ENCODE measurements at regions not wholly inside any gene's neighbourhood (a gene's known extent, or its start where the extent isn't known, plus 50 kb on each side); places are given as distances from the start of the nearest gene placed in this dataset.

DNA sequence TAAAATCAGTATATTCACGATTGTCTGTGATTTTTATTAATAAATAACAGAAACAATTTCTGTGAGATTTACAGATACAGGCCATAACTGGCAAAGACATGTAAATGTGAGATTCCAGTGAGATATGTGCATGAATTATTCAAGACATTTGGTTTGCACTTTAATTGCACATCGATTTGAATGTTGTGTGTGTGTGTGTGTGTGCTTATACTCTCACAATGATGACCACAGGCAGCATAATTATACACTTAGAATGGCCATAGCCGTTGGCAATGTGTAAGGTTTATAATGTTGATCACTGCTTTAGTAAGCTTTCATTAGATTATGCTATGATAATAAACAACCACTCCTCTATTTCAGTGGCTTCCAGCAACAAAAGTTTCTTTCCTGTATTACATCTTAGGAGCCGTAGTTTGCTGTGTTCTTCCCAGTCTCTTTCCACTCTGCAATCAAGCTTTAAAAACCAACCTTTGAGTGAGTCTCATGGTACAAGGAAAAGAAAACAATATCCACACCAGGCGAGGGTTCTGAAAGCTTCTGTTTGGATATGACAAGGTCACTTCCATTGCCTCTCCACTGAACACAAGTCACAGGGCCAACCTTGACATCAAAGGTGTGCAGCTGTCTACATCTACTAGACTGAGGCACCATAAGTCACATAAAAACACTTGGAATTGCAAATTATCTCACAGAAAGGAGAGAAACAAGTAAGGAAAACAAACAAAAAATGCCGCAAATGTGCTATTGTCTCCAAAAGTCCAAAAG lies 897.7 kb downstream of the RAB28 start:
- no peaks in the 10 kb centered on the region for H3K36me3 Mint-ChIP-seq (ENCODE audit: low read depth)
- no peak for ATAC-seq
- no peak for DNase-seq
- CTCF ChIA-PET: no interaction called here
- no peaks in the 10 kb centered on the region for H3K4me1 Mint-ChIP-seq (ENCODE audit: low read depth)
- no peaks in the 10 kb centered on the region for H3K27me3 Mint-ChIP-seq (ENCODE audit: low read depth)
- H3K27ac Mint-ChIP-seq: no peak overlapping the region
- H3K4me3 Mint-ChIP-seq: no peak overlapping the region
- POLR2A ChIA-PET: no interaction called here
- no peaks in the 10 kb centered on the region for H3K9me3 Mint-ChIP-seq (ENCODE audit: insufficient read depth)

DNA sequence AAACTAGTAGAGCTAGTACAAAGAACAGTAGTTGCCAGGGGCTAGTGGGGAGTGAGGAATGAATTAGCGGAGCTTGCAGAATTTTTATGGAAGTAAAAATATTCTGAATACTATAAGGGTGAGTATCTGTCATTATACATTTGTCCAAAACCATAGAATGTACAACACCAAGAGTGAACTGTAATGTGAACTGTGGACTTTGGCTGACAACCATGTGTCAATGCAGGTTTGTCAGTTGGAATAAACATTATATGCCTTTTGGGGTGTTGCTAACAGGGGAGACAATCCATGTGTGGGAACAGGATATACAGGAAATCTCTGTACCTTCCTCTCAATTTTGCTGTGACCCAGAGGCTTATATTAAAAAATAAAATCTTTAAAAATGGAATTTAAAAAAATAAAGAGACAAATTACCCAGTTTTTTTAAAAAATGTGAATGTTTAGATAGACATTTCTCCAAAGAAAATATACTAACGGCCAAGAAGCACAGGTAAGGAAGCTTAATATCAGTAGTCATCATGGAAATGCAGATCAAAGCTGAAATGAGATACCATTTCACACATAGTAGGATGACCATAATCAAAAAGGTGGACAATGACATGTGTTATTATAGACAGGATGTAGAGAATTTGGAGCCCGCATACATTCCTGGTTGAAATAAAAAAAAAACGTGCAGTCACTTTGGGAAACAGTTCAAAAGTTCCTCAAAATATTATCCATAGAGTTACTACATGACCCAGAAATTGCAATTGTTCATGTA lies 899.8 kb downstream of the RAB28 start:
- no peaks in the 10 kb centered on the region for H3K4me1 Mint-ChIP-seq (ENCODE audit: low read depth)
- CTCF ChIA-PET: no interaction called here
- POLR2A ChIA-PET: no interaction called here
- H3K27ac Mint-ChIP-seq: no peak overlapping the region
- DNase-seq (no peak), ATAC-seq (no peak)
- H3K9me3 Mint-ChIP-seq (ENCODE audit: insufficient read depth): no peaks in the 10 kb centered on the region
- H3K4me3 Mint-ChIP-seq: no peak overlapping the region
- no peaks in the 10 kb centered on the region for H3K36me3 Mint-ChIP-seq (ENCODE audit: low read depth)
- H3K27me3 Mint-ChIP-seq (ENCODE audit: low read depth): no peaks in the 10 kb centered on the region

DNA sequence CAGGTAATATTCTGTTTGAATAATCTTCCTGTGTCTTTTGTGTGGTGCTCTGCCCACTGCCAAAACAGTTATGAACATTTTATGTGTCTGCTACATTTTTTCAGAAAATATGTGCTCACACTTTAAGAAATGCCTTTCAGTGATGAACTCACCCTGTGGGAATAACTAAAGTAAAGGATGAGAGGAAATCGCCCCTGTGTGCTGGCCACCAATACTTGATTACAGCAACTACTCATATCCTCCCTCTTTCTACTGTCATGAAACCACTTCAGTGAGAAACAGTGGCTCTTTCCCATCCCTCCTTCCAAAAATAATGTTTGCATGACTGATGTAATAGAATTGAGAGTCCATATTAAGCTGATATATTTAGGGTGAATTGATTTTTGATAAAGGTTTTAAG lies 900.9 kb downstream of the RAB28 start:
- Mint-ChIP-seq H3K4me1 (ENCODE audit: low read depth) (no peaks in the 10 kb centered on the region), H3K27me3 (ENCODE audit: low read depth) (no peaks in the 10 kb centered on the region), H3K9me3 (ENCODE audit: insufficient read depth) (no peaks in the 10 kb centered on the region), H3K27ac (no peak overlapping the region), H3K4me3 (no peak overlapping the region), H3K36me3 (ENCODE audit: low read depth) (no peaks in the 10 kb centered on the region)
- CTCF ChIA-PET: no interaction called here
- POLR2A ChIA-PET: no interaction called here
- ATAC-seq (no peak), DNase-seq (no peak)

DNA sequence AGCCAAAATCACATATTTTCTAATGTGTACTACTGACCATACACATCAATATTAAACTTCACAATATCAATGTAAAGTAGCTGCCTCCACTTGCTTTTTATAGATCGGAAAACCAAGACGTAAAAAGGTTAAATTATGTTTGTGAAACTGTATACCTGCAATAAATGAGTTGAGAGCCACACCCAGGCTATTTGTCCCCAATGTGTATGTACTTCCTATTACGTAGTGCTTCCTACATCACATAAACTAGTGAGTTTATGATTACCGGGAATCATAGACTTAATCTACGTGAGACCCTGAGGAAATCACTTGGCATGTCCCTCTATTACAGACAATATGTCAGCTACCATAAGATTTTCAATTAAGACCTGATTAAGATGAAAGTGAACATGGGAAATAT lies 903.4 kb downstream of the RAB28 start:
- Mint-ChIP-seq H3K27me3 (ENCODE audit: low read depth) (no peaks in the 10 kb centered on the region), H3K4me1 (ENCODE audit: low read depth) (no peaks in the 10 kb centered on the region), H3K4me3 (no peak overlapping the region), H3K27ac (no peak overlapping the region), H3K9me3 (ENCODE audit: insufficient read depth) (no peaks in the 10 kb centered on the region), H3K36me3 (ENCODE audit: low read depth) (no peaks in the 10 kb centered on the region)
- DNase-seq (no peak), ATAC-seq (no peak)
- ChIA-PET POLR2A (no interaction called here), CTCF (interaction anchor here (1.0 kb wide), 1 partner anchor 11 kb away, joined by 3 read pairs; no protein-coding TSS in a partner anchor)

DNA sequence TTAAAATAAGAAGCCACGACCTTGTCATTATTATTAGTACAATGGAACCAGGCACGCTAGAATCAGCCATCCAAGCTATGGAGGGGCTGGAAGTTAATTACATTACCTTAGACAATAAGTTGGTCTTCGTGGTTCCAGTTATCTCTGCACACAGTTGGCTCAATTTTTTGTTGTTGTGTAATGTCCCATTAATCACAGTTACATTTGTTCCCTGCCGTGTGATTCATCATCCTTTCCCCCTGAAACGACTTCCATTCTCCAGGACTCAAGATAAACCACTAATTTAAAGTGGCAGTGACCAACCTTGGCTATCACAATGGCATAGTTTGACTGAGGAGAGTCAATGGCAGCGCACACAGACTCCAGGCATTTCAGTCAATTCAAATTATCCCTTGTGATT lies 905.0 kb downstream of the RAB28 start:
- CTCF ChIA-PET: no interaction called here
- DNase-seq: no peak

DNA sequence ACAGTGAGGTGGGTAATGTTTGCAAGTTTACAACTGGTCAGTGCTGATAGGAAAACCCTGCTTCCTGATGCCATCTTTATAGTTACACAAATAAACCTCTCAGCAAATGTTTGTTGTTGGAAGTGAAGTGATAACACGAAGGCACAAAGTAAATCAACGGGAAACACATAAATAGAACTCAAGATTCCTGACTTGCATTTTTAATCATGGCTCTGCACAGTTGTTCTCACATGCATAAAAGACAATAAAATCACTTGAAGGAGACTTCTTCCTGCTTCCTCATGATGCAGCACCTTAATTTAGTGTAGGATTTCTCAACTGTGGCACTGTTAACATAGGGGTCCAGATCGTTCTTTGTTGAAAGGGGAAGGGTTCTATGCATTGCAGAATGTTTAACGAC lies 907.7 kb downstream of the RAB28 start:
- ChIA-PET CTCF (no interaction called here), POLR2A (no interaction called here)
- ATAC-seq: no peak
- H3K27me3 Mint-ChIP-seq (ENCODE audit: low read depth): no peaks in the 10 kb centered on the region
- H3K36me3 Mint-ChIP-seq (ENCODE audit: low read depth): no peaks in the 10 kb centered on the region
- no peak overlapping the region for H3K27ac Mint-ChIP-seq
- no peaks in the 10 kb centered on the region for H3K4me1 Mint-ChIP-seq (ENCODE audit: low read depth)
- DNase-seq: no peak
- H3K9me3 Mint-ChIP-seq (ENCODE audit: insufficient read depth): no peaks in the 10 kb centered on the region
- H3K4me3 Mint-ChIP-seq: no peak overlapping the region

More for the DNA sequence above, 905.0 kb downstream of the RAB28 start:
- no peaks in the 10 kb centered on the region for H3K36me3 Mint-ChIP-seq (ENCODE audit: low read depth)
- no peaks in the 10 kb centered on the region for H3K27me3 Mint-ChIP-seq (ENCODE audit: low read depth)
- POLR2A ChIA-PET: no interaction called here
- no peak overlapping the region for H3K27ac Mint-ChIP-seq
- H3K4me1 Mint-ChIP-seq (ENCODE audit: low read depth): no peaks in the 10 kb centered on the region
- no peak overlapping the region for H3K4me3 Mint-ChIP-seq
- ATAC-seq: no peak
- H3K9me3 Mint-ChIP-seq (ENCODE audit: insufficient read depth): no peaks in the 10 kb centered on the region

DNA sequence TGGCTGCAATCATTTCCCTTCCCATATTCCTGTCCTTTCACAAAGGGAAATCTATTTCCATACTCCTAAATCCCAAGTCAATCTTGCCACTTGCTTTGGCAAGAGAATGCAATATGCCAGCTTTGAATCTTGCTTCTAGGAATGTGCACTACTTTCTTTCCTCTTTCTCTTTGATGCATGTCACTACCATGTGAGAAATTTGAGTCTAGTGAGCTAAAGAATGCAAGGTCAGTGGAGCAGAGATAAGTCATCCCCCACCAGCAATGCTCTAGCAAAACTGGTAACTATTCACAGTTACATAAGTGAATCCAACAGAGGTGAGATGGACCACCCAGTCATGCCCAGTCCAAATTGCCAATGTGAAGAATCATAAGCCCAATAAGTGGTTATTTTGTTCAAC lies 910.4 kb downstream of the RAB28 start:
- Mint-ChIP-seq H3K4me1 (ENCODE audit: low read depth) (no peaks in the 10 kb centered on the region), H3K27ac (no peak overlapping the region)
- ATAC-seq: no peak

DNA sequence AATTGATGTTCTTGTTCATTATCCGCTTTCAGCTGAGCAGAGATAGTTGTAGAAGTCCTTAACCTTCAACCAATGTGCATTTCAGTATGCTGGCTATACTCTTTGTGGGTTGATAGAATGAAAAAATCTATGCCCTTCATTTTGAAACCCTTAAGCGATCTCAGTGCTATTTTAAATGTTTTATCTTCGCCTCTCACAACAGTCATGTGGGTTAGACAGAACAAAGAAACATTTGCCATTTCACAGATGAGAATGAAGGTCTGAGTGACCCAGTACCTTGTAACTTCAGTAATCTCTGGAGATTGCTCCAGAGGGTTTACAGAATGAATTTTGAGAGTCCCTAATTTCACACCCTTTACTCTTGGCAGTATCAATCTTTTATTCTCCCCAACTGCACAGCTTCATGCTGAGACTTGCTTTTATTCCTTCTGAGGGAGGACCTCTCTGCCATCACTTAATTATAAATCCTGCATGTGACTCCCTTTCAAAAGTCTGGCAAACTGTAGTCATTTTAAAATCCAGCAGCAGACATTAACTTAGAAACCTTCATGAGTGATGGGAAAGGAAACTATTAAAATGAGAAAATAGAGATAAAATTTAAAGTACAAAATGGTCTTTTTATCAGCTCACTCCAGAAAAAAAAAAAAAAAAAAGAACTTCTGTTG lies 921.5 kb downstream of the RAB28 start:
- Mint-ChIP-seq H3K27ac (no peak overlapping the region), H3K4me3 (no peak overlapping the region), H3K36me3 (ENCODE audit: low read depth) (no peaks in the 10 kb centered on the region), H3K4me1 (ENCODE audit: low read depth) (no peaks in the 10 kb centered on the region), H3K27me3 (ENCODE audit: low read depth) (no peaks in the 10 kb centered on the region), H3K9me3 (ENCODE audit: insufficient read depth) (no peaks in the 10 kb centered on the region)
- ChIA-PET CTCF (no interaction called here), POLR2A (no interaction called here)
- DNase-seq (no peak), ATAC-seq (no peak)

More for the DNA sequence above, 910.4 kb downstream of the RAB28 start:
- H3K27me3 Mint-ChIP-seq (ENCODE audit: low read depth): no peaks in the 10 kb centered on the region
- ChIA-PET CTCF (no interaction called here), POLR2A (no interaction called here)
- no peaks in the 10 kb centered on the region for H3K36me3 Mint-ChIP-seq (ENCODE audit: low read depth)
- H3K9me3 Mint-ChIP-seq (ENCODE audit: insufficient read depth): no peaks in the 10 kb centered on the region
- no peak for DNase-seq
- no peak overlapping the region for H3K4me3 Mint-ChIP-seq

DNA sequence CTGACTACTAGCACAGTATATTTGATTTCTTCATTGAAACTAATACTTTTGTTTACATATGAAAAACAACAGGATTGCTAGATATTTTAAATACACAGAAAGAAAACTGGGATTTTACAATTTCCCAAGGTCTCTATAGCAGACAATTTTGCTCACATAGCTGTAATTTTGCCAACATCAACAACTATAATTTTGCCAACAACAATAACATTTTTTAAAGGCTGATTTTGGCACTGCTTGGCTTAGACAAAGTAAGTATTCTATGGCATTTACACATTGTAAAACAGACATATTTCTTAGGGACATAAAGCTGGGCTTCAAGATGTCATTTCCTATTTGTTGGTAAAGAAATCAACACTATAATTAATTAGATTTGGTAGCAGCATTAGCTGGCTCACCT lies 922.1 kb downstream of the RAB28 start:
- H3K36me3 Mint-ChIP-seq (ENCODE audit: low read depth): no peaks in the 10 kb centered on the region
- no peaks in the 10 kb centered on the region for H3K27me3 Mint-ChIP-seq (ENCODE audit: low read depth)
- CTCF ChIA-PET: no interaction called here
- no peak overlapping the region for H3K27ac Mint-ChIP-seq
- DNase-seq (no peak), ATAC-seq (no peak)
- H3K9me3 Mint-ChIP-seq (ENCODE audit: insufficient read depth): no peaks in the 10 kb centered on the region
- POLR2A ChIA-PET: no interaction called here
- H3K4me3 Mint-ChIP-seq: no peak overlapping the region
- no peaks in the 10 kb centered on the region for H3K4me1 Mint-ChIP-seq (ENCODE audit: low read depth)

DNA sequence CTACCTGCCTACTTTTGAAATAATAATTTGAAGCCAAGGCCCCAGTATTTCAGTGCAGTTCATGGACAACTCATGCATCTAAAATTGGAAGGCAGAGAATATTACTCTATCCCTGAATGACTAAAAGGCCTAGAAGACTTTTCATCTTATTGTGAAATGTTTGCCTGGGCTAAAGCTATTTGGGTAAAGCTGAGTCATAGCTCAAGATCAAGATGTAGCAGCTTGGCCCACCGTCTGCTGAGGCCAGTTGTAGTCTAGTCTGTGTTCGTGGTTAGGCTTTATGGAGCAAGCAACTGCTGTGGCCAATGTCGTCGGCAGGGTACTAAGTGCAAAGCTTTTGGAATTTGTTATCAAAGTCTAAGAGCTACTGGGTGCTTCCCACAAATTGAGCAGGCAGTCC lies 929.1 kb downstream of the RAB28 start:
- ATAC-seq (no peak), DNase-seq (no peak)
- H3K27me3 Mint-ChIP-seq (ENCODE audit: low read depth): no peaks in the 10 kb centered on the region
- POLR2A ChIA-PET: no interaction called here
- no peaks in the 10 kb centered on the region for H3K4me1 Mint-ChIP-seq (ENCODE audit: low read depth)
- H3K9me3 Mint-ChIP-seq (ENCODE audit: insufficient read depth): no peaks in the 10 kb centered on the region
- no peak overlapping the region for H3K4me3 Mint-ChIP-seq
- H3K36me3 Mint-ChIP-seq (ENCODE audit: low read depth): no peaks in the 10 kb centered on the region
- no peak overlapping the region for H3K27ac Mint-ChIP-seq
- CTCF ChIA-PET: no interaction called here

DNA sequence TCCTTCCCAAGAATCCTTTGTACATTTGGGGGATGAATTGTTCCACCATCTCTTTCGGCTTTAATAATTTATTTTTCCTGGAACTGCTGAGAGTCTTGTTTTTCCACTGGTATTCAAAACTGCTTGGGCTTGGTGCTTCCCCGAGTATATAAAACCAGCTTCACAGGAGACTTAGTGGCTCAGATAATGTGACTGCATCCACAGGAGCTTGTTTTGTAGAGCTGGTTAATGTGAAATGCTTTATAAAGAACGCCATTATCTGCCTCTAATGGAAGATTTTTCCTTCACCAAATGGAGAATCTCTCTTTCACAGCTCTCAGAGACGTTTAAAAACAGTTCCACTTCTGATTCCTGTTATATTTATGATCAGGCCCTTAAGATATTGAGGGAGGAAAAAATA lies 935.5 kb downstream of the RAB28 start:
- Mint-ChIP-seq H3K4me3 (no peak overlapping the region), H3K27me3 (ENCODE audit: low read depth) (no peaks in the 10 kb centered on the region)
- ATAC-seq: no peak

DNA sequence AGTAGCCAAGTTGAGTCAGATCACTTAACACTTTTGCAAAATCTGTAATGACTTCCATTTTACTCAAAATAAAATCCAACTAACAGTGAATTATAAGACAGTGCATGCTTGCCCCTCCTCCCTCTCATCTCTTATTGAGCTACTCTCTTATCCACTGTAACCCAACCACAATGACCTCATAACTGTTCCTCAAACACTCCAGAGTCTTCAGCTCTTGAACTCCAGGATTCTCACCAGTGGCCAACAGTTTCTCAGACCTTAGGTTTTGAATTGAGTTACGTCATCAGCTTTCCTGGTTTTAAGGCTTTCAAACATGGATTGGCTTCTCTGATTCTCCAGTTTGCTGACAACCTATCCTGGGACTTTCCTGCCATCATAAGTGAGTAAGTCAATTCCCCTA lies 938.3 kb downstream of the RAB28 start:
- ATAC-seq: no peak
- no peak overlapping the region for H3K4me3 Mint-ChIP-seq
- no peaks in the 10 kb centered on the region for H3K36me3 Mint-ChIP-seq (ENCODE audit: low read depth)
- peaks cover 3% of the 10 kb centered on the region for H3K9me3 Mint-ChIP-seq (ENCODE audit: insufficient read depth)
- H3K27me3 Mint-ChIP-seq (ENCODE audit: low read depth): no peaks in the 10 kb centered on the region
- CTCF ChIA-PET: no interaction called here
- DNase-seq: no peak
- no peaks in the 10 kb centered on the region for H3K4me1 Mint-ChIP-seq (ENCODE audit: low read depth)
- POLR2A ChIA-PET: no interaction called here
- H3K27ac Mint-ChIP-seq: no peak overlapping the region

More for the DNA sequence above, 935.5 kb downstream of the RAB28 start:
- no peak for DNase-seq
- CTCF ChIA-PET: no interaction called here
- POLR2A ChIA-PET: no interaction called here
- Mint-ChIP-seq H3K27ac (no peak overlapping the region), H3K9me3 (ENCODE audit: insufficient read depth) (no peaks in the 10 kb centered on the region), H3K36me3 (ENCODE audit: low read depth) (no peaks in the 10 kb centered on the region), H3K4me1 (ENCODE audit: low read depth) (no peaks in the 10 kb centered on the region)

Data from activated CD8-positive, alpha-beta T cell treated with anti-CD3 and anti-CD28 coated beads, Interleukin-2, amount 10 ng/mL, durations not matched to agents 7 days and 5 days (primary cell).